ENCODE measurements at regions not wholly inside any gene's neighbourhood (a gene's known extent, or its start where the extent isn't known, plus 50 kb on each side); places are given as distances from the start of the nearest gene placed in this dataset.
"Not testable (repeated sequence)": the region's sequence is repeated elsewhere in the genome, so short reads cannot be mapped to it uniquely, and the experiment has no call there.

DNA sequence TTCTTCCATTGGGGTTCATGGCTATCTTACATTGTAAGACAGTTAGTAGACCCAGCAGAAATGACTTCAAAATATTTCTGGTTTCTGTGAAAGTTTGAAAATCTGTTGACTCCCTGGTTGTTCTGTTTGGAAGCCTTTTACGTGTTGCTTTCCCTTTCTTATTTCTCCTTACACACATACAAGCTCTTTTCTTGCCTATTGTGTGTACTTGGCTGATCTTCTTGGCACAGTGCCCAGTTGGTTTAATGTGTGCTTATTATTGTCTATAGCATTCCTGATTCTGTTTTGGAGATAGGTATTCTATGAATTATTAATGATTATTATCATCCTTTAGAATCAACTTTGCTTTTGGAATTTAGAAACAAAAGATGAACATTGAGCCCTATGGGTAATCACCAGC lies 1995.0 kb downstream of the FOXD4L5 start:
- not testable (repeated sequence) for TF ChIP-seq BRCA1, YY1, TCF12 (IDR thresholded peaks at IDR 0.05; ENCODE audit: low read depth, low read length)
- TF ChIP-seq, protein P1, sequence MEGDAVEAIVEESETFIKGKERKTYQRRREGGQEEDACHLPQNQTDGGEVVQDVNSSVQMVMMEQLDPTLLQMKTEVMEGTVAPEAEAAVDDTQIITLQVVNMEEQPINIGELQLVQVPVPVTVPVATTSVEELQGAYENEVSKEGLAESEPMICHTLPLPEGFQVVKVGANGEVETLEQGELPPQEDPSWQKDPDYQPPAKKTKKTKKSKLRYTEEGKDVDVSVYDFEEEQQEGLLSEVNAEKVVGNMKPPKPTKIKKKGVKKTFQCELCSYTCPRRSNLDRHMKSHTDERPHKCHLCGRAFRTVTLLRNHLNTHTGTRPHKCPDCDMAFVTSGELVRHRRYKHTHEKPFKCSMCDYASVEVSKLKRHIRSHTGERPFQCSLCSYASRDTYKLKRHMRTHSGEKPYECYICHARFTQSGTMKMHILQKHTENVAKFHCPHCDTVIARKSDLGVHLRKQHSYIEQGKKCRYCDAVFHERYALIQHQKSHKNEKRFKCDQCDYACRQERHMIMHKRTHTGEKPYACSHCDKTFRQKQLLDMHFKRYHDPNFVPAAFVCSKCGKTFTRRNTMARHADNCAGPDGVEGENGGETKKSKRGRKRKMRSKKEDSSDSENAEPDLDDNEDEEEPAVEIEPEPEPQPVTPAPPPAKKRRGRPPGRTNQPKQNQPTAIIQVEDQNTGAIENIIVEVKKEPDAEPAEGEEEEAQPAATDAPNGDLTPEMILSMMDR (IDR thresholded peaks at IDR 0.05; ENCODE audit: control extremely low read depth in 1 of 3, insufficient read depth in 1 of 3, low read depth in 1 of 3, low read length in 3 of 3), result not testable (repeated sequence)

Data from H1 (cell line).